ENCODE measurements at regions not wholly inside any gene's neighbourhood (a gene's known extent, or its start where the extent isn't known, plus 50 kb on each side); places are given as distances from the start of the nearest gene placed in this dataset.

GRCh38 chr5:167171056-167171455 is 1120.4 kb upstream of the WWC1 start:
- Histone ChIP-seq H3K27ac (ENCODE audit: low read depth, low read length) (no peak overlapping the region), H4K20me1 (ENCODE audit: low read depth, low read length) (no peaks in the 10 kb centered on the region), H3K4me2 (ENCODE audit: low read depth, low read length, poor library complexity, severe bottlenecking) (no peak overlapping the region), H3K9me2 (replicated peaks; ENCODE audit: insufficient read depth, low read length) (no peaks in the 10 kb centered on the region), H3K36me3 (ENCODE audit: low read length) (no peaks in the 10 kb centered on the region), H3F3A (ENCODE audit: insufficient read depth) (no peaks in the 10 kb centered on the region), H3K4me3 (ENCODE audit: insufficient read depth, low read length, poor library complexity, severe bottlenecking) (no peak overlapping the region), H3K27me3 (ENCODE audit: low read length) (no peaks in the 10 kb centered on the region), H3K79me2 (ENCODE audit: insufficient read depth, low read length) (no peaks in the 10 kb centered on the region), H3K9ac (ENCODE audit: low read length) (no peak overlapping the region), H2AFZ (ENCODE audit: low read depth, low read length, severe bottlenecking) (no peak overlapping the region), H3K9me3 (ENCODE audit: insufficient read depth, low read length) (no peaks in the 10 kb centered on the region)
- no peak for TF ChIP-seq EZH2phosphoT487 (conservative IDR thresholded peaks at IDR 0.05; ENCODE audit: low read length)
- TF ChIP-seq, protein P1, sequence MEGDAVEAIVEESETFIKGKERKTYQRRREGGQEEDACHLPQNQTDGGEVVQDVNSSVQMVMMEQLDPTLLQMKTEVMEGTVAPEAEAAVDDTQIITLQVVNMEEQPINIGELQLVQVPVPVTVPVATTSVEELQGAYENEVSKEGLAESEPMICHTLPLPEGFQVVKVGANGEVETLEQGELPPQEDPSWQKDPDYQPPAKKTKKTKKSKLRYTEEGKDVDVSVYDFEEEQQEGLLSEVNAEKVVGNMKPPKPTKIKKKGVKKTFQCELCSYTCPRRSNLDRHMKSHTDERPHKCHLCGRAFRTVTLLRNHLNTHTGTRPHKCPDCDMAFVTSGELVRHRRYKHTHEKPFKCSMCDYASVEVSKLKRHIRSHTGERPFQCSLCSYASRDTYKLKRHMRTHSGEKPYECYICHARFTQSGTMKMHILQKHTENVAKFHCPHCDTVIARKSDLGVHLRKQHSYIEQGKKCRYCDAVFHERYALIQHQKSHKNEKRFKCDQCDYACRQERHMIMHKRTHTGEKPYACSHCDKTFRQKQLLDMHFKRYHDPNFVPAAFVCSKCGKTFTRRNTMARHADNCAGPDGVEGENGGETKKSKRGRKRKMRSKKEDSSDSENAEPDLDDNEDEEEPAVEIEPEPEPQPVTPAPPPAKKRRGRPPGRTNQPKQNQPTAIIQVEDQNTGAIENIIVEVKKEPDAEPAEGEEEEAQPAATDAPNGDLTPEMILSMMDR (IDR thresholded peaks at IDR 0.05; ENCODE audit: insufficient read depth, low read length, poor library complexity, severe bottlenecking), result no peak

DNA sequence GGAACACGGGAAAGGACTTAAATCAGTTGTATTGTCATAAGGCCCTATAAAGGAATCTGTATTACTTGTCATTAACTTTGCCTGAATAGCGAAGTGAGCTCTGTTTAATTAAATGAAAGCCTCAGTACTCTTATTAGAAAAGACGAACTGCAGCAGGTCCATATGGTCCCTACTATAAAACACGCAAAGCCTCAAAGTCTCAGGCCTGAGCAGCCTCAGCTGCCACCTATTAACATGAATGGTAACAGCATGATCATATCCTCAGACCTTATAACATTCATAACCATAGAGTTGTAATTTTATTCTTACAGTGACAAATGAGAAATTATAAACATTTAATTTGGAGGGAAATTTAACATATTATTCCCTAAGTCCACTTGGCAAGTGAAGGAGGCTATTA is 1113.7 kb upstream of the WWC1 start:
- Histone ChIP-seq H3K9me2 (replicated peaks; ENCODE audit: insufficient read depth, low read length) (no peaks in the 10 kb centered on the region), H3K9me3 (ENCODE audit: insufficient read depth, low read length) (0 out of 2 replicates have a peak, but pooled peaks cover 4% of the 10 kb centered on the region), H3K36me3 (ENCODE audit: low read length) (no peaks in the 10 kb centered on the region), H3K27me3 (ENCODE audit: low read length) (no peaks in the 10 kb centered on the region), H3K4me2 (ENCODE audit: low read depth, low read length, poor library complexity, severe bottlenecking) (no peak overlapping the region), H3K4me3 (ENCODE audit: insufficient read depth, low read length, poor library complexity, severe bottlenecking) (no peak overlapping the region), H3K27ac (ENCODE audit: low read depth, low read length) (no peak overlapping the region), H4K20me1 (ENCODE audit: low read depth, low read length) (no peaks in the 10 kb centered on the region), H3K79me2 (ENCODE audit: insufficient read depth, low read length) (no peaks in the 10 kb centered on the region), H3K9ac (ENCODE audit: low read length) (no peak overlapping the region), H2AFZ (ENCODE audit: low read depth, low read length, severe bottlenecking) (no peak overlapping the region), H3F3A (ENCODE audit: insufficient read depth) (no peaks in the 10 kb centered on the region)
- TF ChIP-seq, protein P1 (IDR thresholded peaks at IDR 0.05; ENCODE audit: insufficient read depth, low read length, poor library complexity, severe bottlenecking), result no peak
- TF ChIP-seq EZH2phosphoT487 (conservative IDR thresholded peaks at IDR 0.05; ENCODE audit: low read length), result no peak

GRCh38 chr5:167180906-167181305 is 1110.5 kb upstream of the WWC1 start:
- Histone ChIP-seq H2AFZ (ENCODE audit: low read depth, low read length, severe bottlenecking) (no peak overlapping the region), H3K9me3 (ENCODE audit: insufficient read depth, low read length) (0 out of 2 replicates have a peak, but pooled peaks cover 4% of the 10 kb centered on the region), H3K4me2 (ENCODE audit: low read depth, low read length, poor library complexity, severe bottlenecking) (no peak overlapping the region), H3K36me3 (ENCODE audit: low read length) (no peaks in the 10 kb centered on the region), H3K27ac (ENCODE audit: low read depth, low read length) (no peak overlapping the region), H3K4me3 (ENCODE audit: insufficient read depth, low read length, poor library complexity, severe bottlenecking) (no peak overlapping the region), H3K9ac (ENCODE audit: low read length) (no peak overlapping the region), H3K79me2 (ENCODE audit: insufficient read depth, low read length) (no peaks in the 10 kb centered on the region), H3F3A (ENCODE audit: insufficient read depth) (no peaks in the 10 kb centered on the region), H3K27me3 (ENCODE audit: low read length) (no peaks in the 10 kb centered on the region), H4K20me1 (ENCODE audit: low read depth, low read length) (no peaks in the 10 kb centered on the region), H3K9me2 (replicated peaks; ENCODE audit: insufficient read depth, low read length) (no peaks in the 10 kb centered on the region)
- TF ChIP-seq EZH2phosphoT487 (conservative IDR thresholded peaks at IDR 0.05; ENCODE audit: low read length), result no peak
- TF ChIP-seq, protein P1 (IDR thresholded peaks at IDR 0.05; ENCODE audit: insufficient read depth, low read length, poor library complexity, severe bottlenecking), result no peak

Measured in SU-DHL-6 (cell line).